Left ventricle myocardium inferior (tissue), 1 donor: ENCODE measurements at regions not wholly inside any gene's neighbourhood (a gene's known extent, or its start where the extent isn't known, plus 50 kb on each side); places are given as distances from the start of the nearest gene placed in this dataset.

Experiments
- DNase-seq: peaks from one replicate; pipeline ENCODE4 v3.0.0-alpha.2; 2020
- H3K27ac ChIP-seq: fragments of 200-600 bp; replicated peaks from 2 replicates; pipeline ENCODE4 v1.8.0; 2021
- H3K27me3 ChIP-seq: fragments of 200-600 bp; 2 replicates; pipeline ENCODE4 v1.8.0; 2021; ENCODE audit warnings: low read depth
- H3K36me3 ChIP-seq: fragments of 200-600 bp; 2 replicates; pipeline ENCODE4 v1.8.0; 2021
- H3K4me1 ChIP-seq: fragments of 200-600 bp; 2 replicates; pipeline ENCODE4 v1.8.0; 2021
- H3K4me3 ChIP-seq: fragments of 200-600 bp; 2 replicates; pipeline ENCODE4 v1.8.0; 2021; ENCODE audit warnings: mild to moderate bottlenecking, moderate library complexity
- H3K9me3 ChIP-seq: fragments of 200-600 bp; replicated peaks from 2 replicates; pipeline ENCODE4 v1.8.0; 2021
- CTCF ChIP-seq: fragments of 200-600 bp; IDR thresholded peaks from 2 replicates; pipeline ENCODE4 v1.8.0; 2021; ENCODE audit warnings: antibody characterized with exemption, mild to moderate bottlenecking, borderline replicate concordance
- intact Hi-C: fragments of 100-400 bp; cut with micrococcal nuclease; formaldehyde crosslinking; loops from one replicate; pipeline ENCODE4 v1.11.0; 2022
- donor health status: DM: no; HTN: yes; CAD: no; lungs with severe emphysema.

DNA sequence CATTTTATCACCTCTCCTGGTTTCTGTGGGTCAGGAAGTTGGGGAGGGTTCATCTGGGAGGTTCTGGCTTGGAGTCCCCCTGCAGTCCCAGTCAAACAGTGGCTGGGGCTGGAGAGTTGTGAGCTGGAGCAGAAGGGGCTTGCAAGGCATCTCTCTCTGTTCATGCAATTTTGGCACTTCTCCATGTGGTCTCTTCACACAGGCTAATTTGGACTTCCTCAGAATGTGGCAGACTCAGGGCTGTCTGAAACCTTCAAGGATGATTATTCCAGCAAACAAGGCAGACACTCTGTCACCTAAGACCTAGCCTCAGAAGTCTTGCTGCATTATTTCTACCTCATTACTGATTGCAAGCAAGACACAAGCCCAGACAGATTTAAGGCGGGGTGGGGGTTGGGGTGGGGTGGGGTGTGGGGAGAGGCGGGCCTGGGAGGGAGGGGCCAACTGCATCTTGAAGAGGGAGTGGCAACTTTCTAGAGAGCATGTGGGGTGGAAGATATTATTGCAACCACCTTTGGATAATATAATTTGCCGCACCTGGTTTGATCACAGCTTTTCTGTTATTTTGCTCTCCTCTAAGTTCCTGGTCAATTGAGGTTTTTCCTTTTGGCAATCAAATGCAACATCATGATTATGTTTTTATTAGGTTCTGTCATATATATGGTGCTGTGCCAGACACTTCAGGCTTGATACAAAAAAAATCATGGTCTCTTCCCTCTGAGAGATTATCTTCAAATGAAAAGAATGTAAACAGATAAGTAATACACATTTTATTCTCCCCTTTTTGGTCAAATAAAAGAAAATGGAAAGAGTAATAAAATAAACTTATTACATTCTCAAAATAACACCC lies 799.5 kb downstream of the RPA4 start:
- no peaks in the 10 kb centered on the region for H3K4me1 ChIP-seq
- H3K27me3 ChIP-seq, result no peaks in the 10 kb centered on the region
- intact Hi-C loops, result no loop called here
- no peaks in the 10 kb centered on the region for H3K9me3 ChIP-seq
- TF ChIP-seq CTCF, result no peak
- no peak overlapping the region for H3K4me3 ChIP-seq
- DNase-seq, result no peak
- H3K36me3 ChIP-seq, result no peaks in the 10 kb centered on the region
- H3K27ac ChIP-seq, result no peak overlapping the region

GRCh38 chrX:97685753-97686152 lies 802.0 kb downstream of the RPA4 start:
- peak; percentile 56 for TF ChIP-seq CTCF
- no peaks in the 10 kb centered on the region for H3K4me1 ChIP-seq
- DNase-seq, result no peak
- no peaks in the 10 kb centered on the region for H3K36me3 ChIP-seq
- H3K4me3 ChIP-seq, result no peak overlapping the region
- H3K27me3 ChIP-seq, result no peaks in the 10 kb centered on the region
- intact Hi-C loops, result no loop called here
- no peaks in the 10 kb centered on the region for H3K9me3 ChIP-seq
- H3K27ac ChIP-seq, result no peak overlapping the region

GRCh38 chrX:97691901-97692455 lies 808.3 kb downstream of the RPA4 start:
- H3K27ac ChIP-seq, result no peak overlapping the region
- no peaks in the 10 kb centered on the region for H3K36me3 ChIP-seq
- DNase-seq, result no peak
- intact Hi-C loops, result no loop called here
- TF ChIP-seq CTCF, result no peak
- no peaks in the 10 kb centered on the region for H3K9me3 ChIP-seq
- H3K4me1 ChIP-seq, result no peaks in the 10 kb centered on the region
- no peak overlapping the region for H3K4me3 ChIP-seq
- no peaks in the 10 kb centered on the region for H3K27me3 ChIP-seq

DNA sequence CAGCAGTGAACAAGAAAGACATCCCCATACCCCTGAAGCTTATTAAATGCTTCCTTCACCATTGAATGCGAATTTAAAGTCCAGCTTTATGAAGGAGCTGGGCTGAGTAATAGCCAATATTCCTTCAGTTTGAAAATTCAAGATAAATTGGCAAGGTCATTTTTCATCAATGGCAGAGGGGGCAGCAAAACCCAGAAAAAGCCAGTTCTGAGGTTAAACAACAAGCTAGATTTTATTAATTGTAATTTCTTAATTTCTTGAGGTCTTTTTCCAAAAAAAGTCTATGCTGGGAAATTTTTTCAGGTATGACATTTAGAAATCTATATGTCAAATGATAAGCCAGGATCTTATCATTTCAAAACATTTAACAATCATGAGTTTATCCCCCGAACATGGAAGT lies 808.9 kb downstream of the RPA4 start:
- H3K4me3 ChIP-seq, result no peak overlapping the region
- DNase-seq, result no peak
- intact Hi-C loops, result no loop called here

DNA sequence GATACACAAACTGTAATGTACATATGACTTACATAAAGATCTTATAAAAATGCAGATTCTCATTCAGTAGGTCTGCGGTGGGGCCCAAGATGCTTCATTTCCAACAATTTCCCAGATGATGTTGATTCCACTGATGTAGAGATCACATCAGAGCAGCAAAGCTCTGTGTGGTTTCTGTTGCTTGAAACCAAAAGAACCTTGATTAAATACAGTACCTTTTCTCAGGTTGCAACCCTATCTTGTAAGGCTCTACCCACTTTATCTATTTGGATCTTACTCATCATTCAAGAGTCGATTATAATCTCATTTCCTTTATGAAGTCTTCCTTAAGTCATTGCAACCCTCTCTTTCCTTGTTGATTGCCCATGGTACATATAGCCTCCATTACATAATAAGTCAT lies 816.8 kb downstream of the RPA4 start:
- no peaks in the 10 kb centered on the region for H3K27me3 ChIP-seq
- no peak for DNase-seq
- intact Hi-C loops, result no loop called here
- H3K27ac ChIP-seq, result no peak overlapping the region
- no peaks in the 10 kb centered on the region for H3K4me1 ChIP-seq
- no peaks in the 10 kb centered on the region for H3K36me3 ChIP-seq
- TF ChIP-seq CTCF, result no peak
- no peaks in the 10 kb centered on the region for H3K9me3 ChIP-seq
- H3K4me3 ChIP-seq, result no peak overlapping the region

More for the DNA sequence above, 808.9 kb downstream of the RPA4 start:
- no peaks in the 10 kb centered on the region for H3K27me3 ChIP-seq
- H3K4me1 ChIP-seq, result no peaks in the 10 kb centered on the region
- no peak overlapping the region for H3K27ac ChIP-seq
- no peak for TF ChIP-seq CTCF
- no peaks in the 10 kb centered on the region for H3K9me3 ChIP-seq
- no peaks in the 10 kb centered on the region for H3K36me3 ChIP-seq
